Adrenal gland (tissue), 9 donors: ENCODE measurements at regions not wholly inside any gene's neighbourhood (a gene's known extent, or its start where the extent isn't known, plus 50 kb on each side); places are given as distances from the start of the nearest gene placed in this dataset.

Source experiments
- DNase-seq, 7 donors: peaks; one replicate each; pipeline ENCODE4 v3.0.0-alpha.2; 2019 to 2020
- H3K27ac ChIP-seq, 5 donors: fragments of 200-600 bp; sonication (generic) in 4 of 5; 1 replicate in 3 of 5; 2 replicates in 2 of 5; pipeline versions ENCODE4 v1.5.1 to v1.8.0; 2016 to 2020; ENCODE audit warnings: mild to moderate bottlenecking in 1 of 5
- H3K27me3 ChIP-seq: fragments of 200-600 bp; 2 replicates; pipeline ENCODE4 v1.8.0; 2021
- H3K36me3 ChIP-seq, 2 donors: fragments of 200-600 bp; replicated peaks in 1 of 2; 1 replicate in 1 of 2; 2 replicates in 1 of 2; pipeline versions ENCODE4 v1.5.1 to v1.8.0; 2018 to 2022
- H3K4me1 ChIP-seq, 2 donors: fragments of 200-600 bp; replicated peaks in 1 of 2; 1 replicate in 1 of 2; 2 replicates in 1 of 2; pipeline versions ENCODE4 v1.5.1 to v1.8.0; 2018 to 2021
- H3K4me3 ChIP-seq, 4 donors: fragments of 200-600 bp; sonication (generic) in 3 of 4; one replicate each; pipeline ENCODE4 v1.5.1; 2016 to 2018
- H3K9me3 ChIP-seq, 3 donors: fragments of 200-600 bp; sonication (generic) in 1 of 3; replicated peaks in 1 of 3; 1 replicate in 2 of 3; 2 replicates in 1 of 3; pipeline versions ENCODE4 v1.5.1 to v1.8.0; 2016 to 2021
- POLR2A ChIP-seq, 2 donors: fragments of 450-650 bp; IDR thresholded peaks; one replicate each; pipeline ENCODE4 v1.6.1; 2017; ENCODE audit warnings: antibody characterized with exemption in 2 of 2, mild to moderate bottlenecking in 2 of 2, moderate library complexity in 1 of 2
- WGBS, 4 donors: extraction: QIAGEN DNeasy Blood & Tissue Kit in 2 of 4; methylation state at CpG; one replicate each; pipeline versions ENCODE4 v1.1.5 to v1.1.7; 2013 to 2017; 5-methylcytosine and 5-hydroxymethylcytosine counted together
- intact Hi-C, 2 donors: fragments of 100-400 bp; cut with DNase I; formaldehyde crosslinking; loops; one replicate each; pipeline versions ENCODE4 v1.14.1 to v1.15.0; 2022 to 2023
- TF ChIP-seq, protein P1 (sequence below), 6 experiments: fragments of 450-650 bp in 4 of 6; fragments of 200-600 bp in 2 of 6; sonication (generic) in 1 of 6; IDR thresholded peaks; 1 replicate in 5 of 6; 2 replicates in 1 of 6; pipeline versions ENCODE4 v1.5.1 to v1.8.0; 2016 to 2021; ENCODE audit warnings: antibody characterized with exemption in 6 of 6, mild to moderate bottlenecking in 2 of 6, moderate library complexity in 1 of 6
- donor health status: healthy with polysubstance abuse.
- donor health status: Bipolar disorder and iron deficiency.
- donor health status: DM: yes; HTN: yes; CAD: no.
- donor health status: DM: no; HTN: no; CAD: no.
- donor health status: DM: no; HTN: no; CAD: no.

DNA sequence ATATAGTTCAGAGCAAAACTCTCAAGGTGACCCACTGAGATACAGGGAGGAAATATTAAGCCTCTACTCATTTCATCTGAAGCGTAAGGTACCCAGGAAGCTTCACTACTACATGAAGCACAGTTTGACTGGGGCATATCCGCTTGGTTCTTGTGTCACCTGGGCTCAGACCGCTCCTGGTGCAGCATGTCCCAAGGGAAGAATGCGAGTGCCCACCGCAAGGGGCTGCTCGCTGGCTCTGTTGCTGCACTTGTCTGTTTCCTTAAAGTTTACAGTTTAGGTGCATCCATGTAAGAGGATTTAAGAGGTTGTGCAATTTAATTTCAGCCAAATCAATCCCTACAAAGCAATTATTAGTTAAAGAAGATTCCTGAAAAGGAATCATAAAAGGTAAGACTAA is 507.8 kb downstream of the FBXO15 start:
- Histone ChIP-seq H3K27me3 (no peaks in the 10 kb centered on the region), H3K27ac (no peak overlapping the region), H3K9me3 (no peaks in the 10 kb centered on the region), H3K4me3 (no peak overlapping the region), H3K4me1 (no peaks in the 10 kb centered on the region), H3K36me3 (no peaks in the 10 kb centered on the region)
- WGBS, 4 donors = 76 to 84% (median 82%) methylated on average over 5 to 6 of the region's 6 CpGs
- no peak for DNase-seq
- intact Hi-C loops = no loop called here
- TF ChIP-seq, protein P1, sequence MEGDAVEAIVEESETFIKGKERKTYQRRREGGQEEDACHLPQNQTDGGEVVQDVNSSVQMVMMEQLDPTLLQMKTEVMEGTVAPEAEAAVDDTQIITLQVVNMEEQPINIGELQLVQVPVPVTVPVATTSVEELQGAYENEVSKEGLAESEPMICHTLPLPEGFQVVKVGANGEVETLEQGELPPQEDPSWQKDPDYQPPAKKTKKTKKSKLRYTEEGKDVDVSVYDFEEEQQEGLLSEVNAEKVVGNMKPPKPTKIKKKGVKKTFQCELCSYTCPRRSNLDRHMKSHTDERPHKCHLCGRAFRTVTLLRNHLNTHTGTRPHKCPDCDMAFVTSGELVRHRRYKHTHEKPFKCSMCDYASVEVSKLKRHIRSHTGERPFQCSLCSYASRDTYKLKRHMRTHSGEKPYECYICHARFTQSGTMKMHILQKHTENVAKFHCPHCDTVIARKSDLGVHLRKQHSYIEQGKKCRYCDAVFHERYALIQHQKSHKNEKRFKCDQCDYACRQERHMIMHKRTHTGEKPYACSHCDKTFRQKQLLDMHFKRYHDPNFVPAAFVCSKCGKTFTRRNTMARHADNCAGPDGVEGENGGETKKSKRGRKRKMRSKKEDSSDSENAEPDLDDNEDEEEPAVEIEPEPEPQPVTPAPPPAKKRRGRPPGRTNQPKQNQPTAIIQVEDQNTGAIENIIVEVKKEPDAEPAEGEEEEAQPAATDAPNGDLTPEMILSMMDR (IDR thresholded peaks at IDR 0.05) = no peak
- no peak for TF ChIP-seq POLR2A (IDR thresholded peaks at IDR 0.05)

- Histone ChIP-seq H3K4me1 (no peaks in the 10 kb centered on the region), H3K9me3 (no peaks in the 10 kb centered on the region), H3K36me3 (no peaks in the 10 kb centered on the region), H3K27me3 (no peaks in the 10 kb centered on the region), H3K4me3 (no peak overlapping the region), H3K27ac (no peak overlapping the region)
- no peak for TF ChIP-seq POLR2A (IDR thresholded peaks at IDR 0.05)
- TF ChIP-seq, protein P1 (IDR thresholded peaks at IDR 0.05) = no peak
- intact Hi-C loops = no loop called here
- DNase-seq = no peak
These were observed 508.9 kb downstream of the FBXO15 start for GRCh38 chr18:73638709-73639108.

DNA sequence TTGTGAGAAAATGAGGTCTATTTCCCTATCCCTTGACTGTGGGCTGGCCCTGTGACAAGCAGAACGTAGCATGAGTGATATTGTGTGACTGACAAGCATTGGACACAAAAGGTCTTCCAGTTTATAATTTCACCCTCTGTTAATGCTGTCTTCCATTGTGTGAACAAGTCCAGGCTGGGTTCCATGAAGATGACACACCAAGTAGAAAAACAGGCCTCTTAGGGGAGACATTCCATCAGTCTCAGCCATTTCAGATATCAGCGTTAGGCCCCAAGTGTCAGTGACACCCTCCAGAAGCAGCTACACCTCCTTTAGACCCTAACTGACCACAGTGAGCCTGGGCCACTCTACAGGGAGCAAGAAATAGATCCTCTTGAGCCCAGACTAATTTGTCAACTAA is 511.3 kb downstream of the FBXO15 start:
- Histone ChIP-seq H3K27me3 (no peaks in the 10 kb centered on the region), H3K4me1 (no peaks in the 10 kb centered on the region), H3K27ac (no peak overlapping the region), H3K9me3 (no peaks in the 10 kb centered on the region), H3K4me3 (no peak overlapping the region), H3K36me3 (no peaks in the 10 kb centered on the region)
- no peak for DNase-seq
- TF ChIP-seq, protein P1 (IDR thresholded peaks at IDR 0.05) = no peak
- no peak for TF ChIP-seq POLR2A (IDR thresholded peaks at IDR 0.05)
- WGBS, 4 donors = 47 to 68% (median 53%) methylated on average over 1 to 2 of the region's 2 CpGs
- intact Hi-C loops = no loop called here

DNA sequence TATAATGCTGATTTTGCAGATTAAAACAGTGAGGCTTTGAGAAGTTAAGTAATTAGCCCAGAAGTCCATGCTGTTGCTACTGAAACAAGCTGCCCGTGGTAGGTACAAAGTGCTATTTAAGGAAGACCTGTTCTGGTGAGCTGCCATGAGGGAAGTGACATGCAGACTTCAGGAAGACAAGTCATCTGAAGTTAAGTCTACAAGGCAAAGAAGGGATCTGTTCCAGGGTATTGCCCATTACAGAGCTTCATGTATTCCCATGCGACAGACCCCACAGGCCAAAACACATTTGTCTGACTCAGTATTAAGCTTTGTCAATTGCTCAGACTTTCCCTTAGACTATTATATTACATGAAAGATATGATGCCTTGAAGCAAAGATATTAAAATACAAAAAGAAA is 520.8 kb downstream of the FBXO15 start:
- no peaks in the 10 kb centered on the region for H3K36me3 ChIP-seq
- H3K27ac ChIP-seq = no peak overlapping the region
- no peak overlapping the region for H3K4me3 ChIP-seq
- DNase-seq = no peak
- no peaks in the 10 kb centered on the region for H3K4me1 ChIP-seq
- H3K27me3 ChIP-seq = no peaks in the 10 kb centered on the region
- WGBS, 4 donors = 58 to 71% (median 65%) methylated on average over 2 of the region's 2 CpGs
- intact Hi-C loops = no loop called here
- no peaks in the 10 kb centered on the region for H3K9me3 ChIP-seq
- TF ChIP-seq, protein P1 (IDR thresholded peaks at IDR 0.05) = no peak
- TF ChIP-seq POLR2A (IDR thresholded peaks at IDR 0.05) = no peak
